NCI-H69 (cell line): ENCODE measurements at regions not wholly inside any gene's neighbourhood (a gene's known extent, or its start where the extent isn't known, plus 50 kb on each side); places are given as distances from the start of the nearest gene placed in this dataset.

Source experiments
- DNase-seq: peaks from one replicate; lab custom pipeline; 2025; lab: John Stamatoyannopoulos, UW

GRCh38 chr6:54059683-54060082 is 51.6 kb upstream of the MLIP start:
- no peak for DNase-seq

- DNase-seq = no peak
Measured at GRCh38 chr6:54060286-54060685, 51.0 kb upstream of the MLIP start.
